Natural killer cell (primary cell): ENCODE measurements at regions not wholly inside any gene's neighbourhood (a gene's known extent, or its start where the extent isn't known, plus 50 kb on each side); places are given as distances from the start of the nearest gene placed in this dataset.

ENCODE experiments used
- ATAC-seq, 3 donors: fragments of 150-1000 bp in 2 of 3; fragments of 200-7000 bp in 1 of 3; cut with Tn5 transposase; 1 replicate in 1 of 3; 2 replicates in 2 of 3; pipeline ENCODE4 v1.10.0; 2021; ENCODE audit warnings: mild to moderate bottlenecking in 2 of 3, moderate library complexity in 2 of 3
- DNase-seq, 2 donors: peaks; one replicate each; pipeline versions ENCODE4 v3.0.0 to v3.0.0-alpha.2; 2013 to 2021; ENCODE audit warnings: mixed read lengths in 1 of 2
- H3K27ac ChIP-seq: one replicate; pipeline ENCODE4 v1.5.1; 2013; ENCODE audit warnings: mild to moderate bottlenecking, low read length
- H3K27me3 ChIP-seq: one replicate; pipeline ENCODE4 v1.6.1; 2013; ENCODE audit warnings: low read length; ENCODE audit not compliant: control insufficient read depth, insufficient read depth
- H3K36me3 ChIP-seq: one replicate; pipeline ENCODE4 v1.6.1; 2013; ENCODE audit warnings: low read length; ENCODE audit not compliant: control insufficient read depth, insufficient read depth
- H3K4me1 ChIP-seq: one replicate; pipeline ENCODE4 v1.6.1; 2013; ENCODE audit warnings: low read length; ENCODE audit not compliant: control insufficient read depth, insufficient read depth
- H3K4me3 ChIP-seq: one replicate; pipeline ENCODE4 v1.5.1; 2013; ENCODE audit warnings: low read length
- H3K9me3 ChIP-seq: one replicate; pipeline ENCODE4 v1.6.1; 2013; ENCODE audit warnings: low read length; ENCODE audit not compliant: control insufficient read depth, insufficient read depth
- H3K27ac Mint-ChIP-seq, 2 donors: one replicate each; pipeline ENCODE4 v1.8.0; 2022; ENCODE audit warnings: mild to moderate bottlenecking in 2 of 2, mixed read lengths in 2 of 2, moderate library complexity in 1 of 2
- H3K27me3 Mint-ChIP-seq, 2 donors: one replicate each; pipeline ENCODE4 v1.8.0; 2022; ENCODE audit warnings: low read depth in 2 of 2, mixed read lengths in 2 of 2
- H3K36me3 Mint-ChIP-seq: one replicate; pipeline ENCODE4 v1.8.0; 2022; ENCODE audit warnings: mixed read lengths
- H3K4me1 Mint-ChIP-seq, 2 donors: one replicate each; pipeline ENCODE4 v1.8.0; 2022; ENCODE audit warnings: mixed read lengths in 2 of 2
- H3K4me3 Mint-ChIP-seq: one replicate; pipeline ENCODE4 v1.8.0; 2022; ENCODE audit warnings: mild to moderate bottlenecking, moderate library complexity, mixed read lengths
- H3K9me3 Mint-ChIP-seq, 2 donors: one replicate each; pipeline ENCODE4 v1.8.0; 2022; ENCODE audit warnings: mixed read lengths in 2 of 2
- WGBS: methylation state at CpG from one replicate; pipeline ENCODE4 v1.1.7; 2013; ENCODE audit warnings: missing lambda C conversion rate; ENCODE audit not compliant: insufficient coverage; 5-methylcytosine and 5-hydroxymethylcytosine counted together
- intact Hi-C: fragments of 100-400 bp; cut with micrococcal nuclease; formaldehyde crosslinking; loops from one replicate; pipeline ENCODE4 v1.14.2; 2022
- TF ChIP-seq, protein P1 (sequence below): fragments of 200-600 bp; IDR thresholded peaks from one replicate; pipeline ENCODE4 v1.8.0; 2022; ENCODE audit warnings: antibody characterized with exemption

- no peak for ATAC-seq
- Histone ChIP-seq H3K36me3 (no peaks in the 10 kb centered on the region), H3K4me1 (no peaks in the 10 kb centered on the region), H3K27ac (no peak overlapping the region), H3K27me3 (no peaks in the 10 kb centered on the region), H3K4me3 (no peak overlapping the region), H3K9me3 (no peaks in the 10 kb centered on the region)
- TF ChIP-seq, protein P1, sequence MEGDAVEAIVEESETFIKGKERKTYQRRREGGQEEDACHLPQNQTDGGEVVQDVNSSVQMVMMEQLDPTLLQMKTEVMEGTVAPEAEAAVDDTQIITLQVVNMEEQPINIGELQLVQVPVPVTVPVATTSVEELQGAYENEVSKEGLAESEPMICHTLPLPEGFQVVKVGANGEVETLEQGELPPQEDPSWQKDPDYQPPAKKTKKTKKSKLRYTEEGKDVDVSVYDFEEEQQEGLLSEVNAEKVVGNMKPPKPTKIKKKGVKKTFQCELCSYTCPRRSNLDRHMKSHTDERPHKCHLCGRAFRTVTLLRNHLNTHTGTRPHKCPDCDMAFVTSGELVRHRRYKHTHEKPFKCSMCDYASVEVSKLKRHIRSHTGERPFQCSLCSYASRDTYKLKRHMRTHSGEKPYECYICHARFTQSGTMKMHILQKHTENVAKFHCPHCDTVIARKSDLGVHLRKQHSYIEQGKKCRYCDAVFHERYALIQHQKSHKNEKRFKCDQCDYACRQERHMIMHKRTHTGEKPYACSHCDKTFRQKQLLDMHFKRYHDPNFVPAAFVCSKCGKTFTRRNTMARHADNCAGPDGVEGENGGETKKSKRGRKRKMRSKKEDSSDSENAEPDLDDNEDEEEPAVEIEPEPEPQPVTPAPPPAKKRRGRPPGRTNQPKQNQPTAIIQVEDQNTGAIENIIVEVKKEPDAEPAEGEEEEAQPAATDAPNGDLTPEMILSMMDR: no peak
- no peaks in the 10 kb centered on the region for H3K4me1 Mint-ChIP-seq
- DNase-seq: no peak
- H3K4me3 Mint-ChIP-seq: no peak overlapping the region
- H3K36me3 Mint-ChIP-seq: no peaks in the 10 kb centered on the region
- no peaks in the 10 kb centered on the region for H3K9me3 Mint-ChIP-seq
- peaks cover 26 to 35% of the 10 kb centered on the region in 2 donors for H3K27me3 Mint-ChIP-seq
- WGBS: 61% methylated on average over 8 of the region's 8 CpGs
- intact Hi-C loops: no loop called here
- no peak overlapping the region for H3K27ac Mint-ChIP-seq
Observed at GRCh38 chr1:5763696-5764370, 228.4 kb downstream of the NPHP4 start.

- TF ChIP-seq, protein P1: no peak
- H3K4me1 ChIP-seq: no peaks in the 10 kb centered on the region
- Mint-ChIP-seq H3K36me3 (no peaks in the 10 kb centered on the region), H3K9me3 (no peaks in the 10 kb centered on the region), H3K27ac (no peak overlapping the region), H3K4me1 (no peaks in the 10 kb centered on the region), H3K27me3 (peaks cover 17 to 35% of the 10 kb centered on the region in 2 donors), H3K4me3 (no peak overlapping the region)
- ATAC-seq (no peak), DNase-seq (no peak)
- intact Hi-C loops: no loop called here
- H3K27ac ChIP-seq: no peak overlapping the region
- no peak overlapping the region for H3K4me3 ChIP-seq
- H3K27me3 ChIP-seq: no peaks in the 10 kb centered on the region
- WGBS: 50% methylated on average over 19 of the region's 19 CpGs
- no peaks in the 10 kb centered on the region for H3K9me3 ChIP-seq
- H3K36me3 ChIP-seq: no peaks in the 10 kb centered on the region
Observed at GRCh38 chr1:5758859-5759578, 233.2 kb downstream of the NPHP4 start.

GRCh38 chr1:5758000-5758858 lies 234.0 kb downstream of the NPHP4 start:
- ATAC-seq: no peak
- H3K36me3 Mint-ChIP-seq: no peaks in the 10 kb centered on the region
- TF ChIP-seq, protein P1: no peak

More at GRCh38 chr1:5758000-5758858, 234.0 kb downstream of the NPHP4 start:
- Histone ChIP-seq H3K9me3 (no peaks in the 10 kb centered on the region), H3K27me3 (no peaks in the 10 kb centered on the region), H3K4me3 (no peak overlapping the region), H3K36me3 (no peaks in the 10 kb centered on the region), H3K27ac (no peak overlapping the region), H3K4me1 (no peaks in the 10 kb centered on the region)
- Mint-ChIP-seq H3K4me1 (no peaks in the 10 kb centered on the region), H3K9me3 (no peaks in the 10 kb centered on the region), H3K27me3 (peaks cover 10 to 27% of the 10 kb centered on the region in 2 donors), H3K27ac (no peak overlapping the region), H3K4me3 (no peak overlapping the region)
- WGBS: 81% methylated on average over 18 of the region's 18 CpGs
- no peak for DNase-seq
- intact Hi-C loops: no loop called here
